Neural progenitor cell (in vitro differentiated cells): ENCODE measurements at regions not wholly inside any gene's neighbourhood (a gene's known extent, or its start where the extent isn't known, plus 50 kb on each side); places are given as distances from the start of the nearest gene placed in this dataset.

Source experiments
- CTCF ChIP-seq: fragments of 200-600 bp; sonication (generic); IDR thresholded peaks from 2 replicates; pipeline ENCODE4 v1.5.1; 2017; ENCODE audit warnings: antibody characterized with exemption, mild to moderate bottlenecking
- EZH2 ChIP-seq: fragments of 200-600 bp; sonication (generic); IDR thresholded peaks from 2 replicates; pipeline ENCODE4 v1.6.1; 2017; ENCODE audit warnings: antibody characterized with exemption, mild to moderate bottlenecking, moderate library complexity
- EZH2phosphoT487 ChIP-seq: fragments of 200-600 bp; sonication (generic); IDR thresholded peaks from 2 replicates; pipeline ENCODE4 v1.6.1; 2017; ENCODE audit warnings: antibody characterized with exemption

GRCh38 chr1:95386915-95387314, 152.9 kb downstream of the RWDD3 start:
- TF ChIP-seq CTCF, result no peak
- TF ChIP-seq EZH2phosphoT487, result no peak
- TF ChIP-seq EZH2, result no peak
